Nucleus accumbens (tissue), 56 donors: ENCODE measurements at regions not wholly inside any gene's neighbourhood (a gene's known extent, or its start where the extent isn't known, plus 50 kb on each side); places are given as distances from the start of the nearest gene placed in this dataset.

Source experiments
- DNase-seq, 56 donors: peaks; one replicate each; lab custom pipeline; 2025; lab: John Stamatoyannopoulos, UW

DNA sequence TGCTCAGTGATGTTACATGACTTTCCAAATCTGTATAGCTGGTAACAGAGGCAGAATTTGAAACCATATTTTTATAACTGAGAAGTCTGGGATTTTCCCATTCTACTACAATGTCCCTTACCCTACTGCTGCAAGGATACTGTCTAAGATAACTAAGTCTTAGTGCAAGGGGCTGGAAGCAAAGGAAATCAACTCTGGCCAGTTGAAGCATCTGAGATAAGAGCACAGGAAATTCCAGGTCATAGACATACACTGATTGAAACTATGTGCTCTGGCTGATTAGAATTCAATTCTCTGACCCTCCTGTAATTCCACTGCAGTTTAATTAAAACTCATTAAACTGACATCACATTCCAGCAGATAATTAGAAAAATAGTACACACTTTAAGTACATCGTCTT, 267.7 kb upstream of the C1orf87 start:
- DNase-seq: no peak

DNA sequence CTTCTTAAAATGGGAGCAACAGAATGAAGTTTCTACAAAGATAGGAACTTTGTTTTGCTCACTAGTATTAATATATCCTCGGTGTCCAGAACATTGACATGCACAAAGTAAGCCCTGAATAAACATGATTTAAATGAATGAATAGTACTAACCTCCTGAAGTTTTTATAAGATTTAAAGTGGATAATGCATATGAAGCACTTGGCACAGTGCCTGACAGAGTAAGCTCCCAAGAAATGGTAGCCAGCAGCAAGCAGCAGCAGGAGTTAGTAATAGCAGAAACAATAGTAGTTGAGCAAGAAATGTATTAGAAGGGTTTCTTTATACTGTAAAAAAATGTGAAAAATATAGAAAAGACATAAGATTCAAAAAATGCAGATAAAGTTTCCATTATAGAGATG, 258.1 kb upstream of the C1orf87 start:
- no peak for DNase-seq

DNA sequence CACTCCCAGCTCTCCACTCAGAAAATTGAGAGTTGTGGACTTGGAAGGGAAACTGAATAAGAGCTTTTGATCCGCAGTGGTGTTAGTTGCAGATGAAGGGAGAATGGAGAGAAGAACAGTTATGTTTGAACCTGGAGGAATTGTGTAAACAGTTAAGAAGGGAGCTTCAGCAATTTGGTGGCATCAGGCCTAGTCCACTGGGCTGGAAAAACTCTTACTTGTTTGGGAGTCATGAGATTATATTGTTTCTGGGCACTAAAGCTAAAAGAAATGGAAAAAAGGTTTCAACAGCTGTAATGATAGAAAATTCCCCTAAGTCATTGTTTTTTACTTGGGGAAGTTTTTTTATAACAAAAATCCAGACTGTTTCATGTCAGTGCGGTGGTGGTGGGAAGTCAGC, 256.1 kb upstream of the C1orf87 start:
- DNase-seq: no peak

DNA sequence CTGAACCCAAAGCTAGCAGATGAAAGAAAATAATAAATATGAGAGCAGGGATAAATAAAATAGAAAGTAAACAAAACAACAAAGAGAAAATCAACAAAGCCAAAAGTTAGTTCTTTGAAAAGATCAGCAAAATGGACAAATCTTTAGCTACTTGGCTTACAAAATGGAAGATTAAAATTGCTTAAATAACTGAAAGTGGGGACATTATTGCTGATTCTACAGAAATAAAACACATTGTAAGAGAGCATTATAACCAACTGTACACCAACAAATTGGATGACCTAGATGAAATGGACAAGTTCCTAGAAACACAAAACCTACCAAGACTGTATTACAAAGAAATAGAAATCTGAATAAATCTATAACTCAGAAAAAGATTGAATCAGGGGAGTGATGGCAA, 238.3 kb upstream of the C1orf87 start:
- DNase-seq: no peak

DNA sequence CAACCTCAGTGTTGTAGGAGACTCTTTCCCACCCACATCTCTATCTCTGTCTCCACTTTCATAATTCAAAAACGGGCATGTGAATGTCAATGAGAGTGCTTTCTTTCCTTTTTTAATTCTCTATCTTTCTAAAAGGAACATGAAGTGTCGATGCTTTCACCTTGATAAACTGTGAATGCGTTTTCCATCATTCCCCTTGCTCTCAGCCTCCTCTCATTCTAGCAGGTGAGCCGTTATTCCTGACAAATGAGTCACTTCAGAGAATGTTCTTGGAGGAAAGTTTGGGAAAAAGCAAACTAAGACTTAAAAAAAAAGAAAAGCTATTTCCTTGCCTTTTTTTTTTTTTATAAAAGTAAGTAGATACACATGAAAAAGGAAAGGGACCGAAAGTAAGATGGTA, 226.0 kb upstream of the C1orf87 start:
- DNase-seq: no peak

GRCh38 chr1:60298290-60298689, 224.7 kb upstream of the C1orf87 start:
- DNase-seq: no peak

DNA sequence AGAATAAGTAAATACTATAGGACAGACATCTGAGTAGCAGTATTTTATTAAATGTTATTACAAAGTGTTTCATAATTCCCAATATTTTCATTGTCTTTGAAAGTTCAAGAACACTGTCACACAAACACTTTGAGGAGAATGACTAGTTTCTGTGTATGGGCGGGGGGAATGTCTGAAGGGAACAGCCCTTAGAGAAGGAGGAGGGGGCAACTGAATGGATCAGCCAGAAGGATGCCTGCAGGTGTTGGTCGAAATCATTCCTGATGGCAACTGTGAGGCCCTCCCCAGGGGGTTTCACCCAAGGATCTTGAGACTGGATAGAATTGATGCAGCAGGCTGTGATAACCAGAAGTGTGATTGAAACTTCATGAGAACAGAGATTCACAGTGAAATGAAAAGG, 223.2 kb upstream of the C1orf87 start:
- no peak for DNase-seq

GRCh38 chr1:60292140-60292539, 218.6 kb upstream of the C1orf87 start:
- DNase-seq: no peak

DNA sequence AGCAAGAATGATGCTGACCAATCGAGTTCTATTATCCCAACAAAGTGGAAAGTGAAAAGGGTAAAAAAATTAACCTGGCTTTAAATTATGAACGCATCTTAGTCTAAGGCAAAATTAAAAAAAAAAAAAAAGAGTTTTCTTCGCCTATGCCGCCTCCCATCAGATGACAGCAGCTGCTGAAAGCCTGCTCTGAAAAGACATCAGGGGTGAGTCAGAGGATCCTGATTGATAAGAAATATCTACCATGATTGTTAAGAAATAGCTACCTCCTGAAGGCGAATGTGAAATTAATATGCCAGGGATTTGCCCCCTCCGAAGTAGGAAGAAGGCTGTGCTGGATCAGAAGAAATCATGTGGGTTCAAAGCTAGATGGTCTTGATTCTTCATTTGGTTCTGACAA, 216.8 kb upstream of the C1orf87 start:
- DNase-seq: peak in 1 of 56 donors; percentile 8

DNA sequence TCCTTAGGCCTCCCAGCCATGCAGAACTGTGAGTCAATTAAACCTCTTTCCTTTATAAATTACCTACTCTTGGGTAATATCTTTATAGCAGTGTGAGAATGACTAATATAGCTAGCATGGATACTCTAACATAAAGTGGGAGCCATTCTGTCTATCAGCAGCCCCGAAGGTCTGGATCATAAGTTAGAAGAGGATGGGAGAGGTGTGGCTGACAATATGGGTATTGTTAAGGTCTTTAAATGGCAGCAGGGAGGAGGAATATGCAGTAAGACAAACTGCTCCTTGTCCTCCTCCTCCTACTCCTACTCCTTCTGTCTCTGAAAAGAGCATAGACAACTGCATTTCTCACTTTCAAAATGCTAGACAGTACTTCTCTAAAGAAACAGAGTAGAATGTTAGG, 214.0 kb upstream of the C1orf87 start:
- DNase-seq: peak in 4 of 56 donors; percentile 4 to 49 (median 8)

DNA sequence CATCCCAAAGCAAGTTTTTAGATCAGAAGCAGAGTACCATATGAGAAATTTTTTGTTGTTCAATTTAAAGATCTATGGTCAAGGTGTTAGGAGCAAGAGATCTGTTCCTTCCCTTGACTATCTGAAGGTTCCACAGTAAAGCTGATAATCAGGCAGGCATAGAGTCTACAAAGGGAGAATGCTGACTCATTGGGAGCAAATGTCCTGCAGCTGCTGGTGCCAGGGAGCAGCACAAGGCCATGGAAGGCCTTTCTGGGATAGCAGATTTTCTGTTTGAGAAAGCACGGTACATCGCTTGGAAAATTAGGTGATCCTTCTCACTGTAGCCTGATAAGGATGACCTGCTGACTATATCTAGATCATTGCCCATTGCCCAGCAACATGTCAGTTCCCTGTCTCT, 210.1 kb upstream of the C1orf87 start:
- DNase-seq: no peak

- DNase-seq: peak in 50 of 56 donors; percentile 1 to 84 (median 42)
Observed at GRCh38 chr1:60281360-60281932, 207.9 kb upstream of the C1orf87 start.

- peak in 1 of 56 donors; percentile 1 for DNase-seq
Observed at GRCh38 chr1:60280819-60281218, 207.2 kb upstream of the C1orf87 start.

DNA sequence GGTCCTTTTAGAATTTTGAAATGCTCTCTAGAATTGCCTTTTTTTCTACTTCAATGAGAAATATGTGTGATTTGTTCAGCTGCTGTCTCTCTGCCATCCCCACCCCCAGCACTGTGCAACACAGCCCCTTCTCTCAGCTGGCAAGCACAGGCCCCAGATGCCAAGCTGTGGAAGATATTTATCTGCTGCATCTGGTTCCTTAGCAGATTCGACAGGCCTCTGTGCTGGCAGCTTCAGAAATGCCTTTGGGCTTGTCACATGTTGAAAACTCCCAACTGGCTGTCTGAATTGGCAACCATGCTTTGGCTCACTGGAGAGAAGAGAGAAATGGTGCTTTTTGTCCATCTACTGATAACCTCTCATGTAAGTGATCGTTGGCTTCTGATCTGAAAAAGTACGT, 206.7 kb upstream of the C1orf87 start:
- DNase-seq: peak in 6 of 56 donors; percentile 1 to 13 (median 4)

DNA sequence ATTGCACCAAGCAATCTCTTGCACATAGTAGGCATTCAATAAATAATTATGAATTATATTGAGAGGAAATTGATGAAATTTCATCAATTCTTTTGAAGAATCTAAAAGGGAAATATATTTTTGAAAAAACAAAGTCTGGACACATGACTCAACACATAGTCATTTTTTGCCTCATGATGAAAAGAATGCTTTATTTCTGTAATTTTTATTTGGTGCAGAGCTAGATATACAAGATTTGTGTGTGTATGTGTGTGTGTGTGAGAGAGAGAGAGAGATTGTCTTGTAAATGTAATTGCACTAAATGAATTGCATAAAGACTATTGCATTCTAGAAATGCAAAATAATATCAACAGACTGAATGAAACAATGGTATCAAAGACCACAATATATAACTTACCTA, 206.2 kb upstream of the C1orf87 start:
- DNase-seq: no peak

DNA sequence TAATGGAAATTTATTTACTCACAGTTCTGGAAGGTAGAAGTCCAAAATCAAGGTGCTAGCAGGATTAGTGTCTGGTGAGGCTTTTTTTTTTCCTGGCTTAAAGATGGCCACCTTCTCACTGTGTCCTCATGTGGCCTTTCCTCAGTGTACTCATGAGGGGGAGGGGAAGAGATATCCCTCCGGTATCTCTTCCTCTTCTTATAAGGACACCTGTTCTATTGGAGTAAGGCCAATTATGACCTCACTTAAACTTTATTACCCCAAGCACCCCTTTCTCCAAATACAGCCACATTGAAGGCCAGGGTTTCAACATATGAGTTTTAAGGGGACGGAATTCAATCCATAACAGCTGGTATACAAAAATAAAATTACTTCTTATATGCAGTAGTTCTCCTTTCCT, 203.7 kb upstream of the C1orf87 start:
- DNase-seq: no peak

- no peak for DNase-seq
Observed at GRCh38 chr1:60274422-60275290, 201.1 kb upstream of the C1orf87 start.

DNA sequence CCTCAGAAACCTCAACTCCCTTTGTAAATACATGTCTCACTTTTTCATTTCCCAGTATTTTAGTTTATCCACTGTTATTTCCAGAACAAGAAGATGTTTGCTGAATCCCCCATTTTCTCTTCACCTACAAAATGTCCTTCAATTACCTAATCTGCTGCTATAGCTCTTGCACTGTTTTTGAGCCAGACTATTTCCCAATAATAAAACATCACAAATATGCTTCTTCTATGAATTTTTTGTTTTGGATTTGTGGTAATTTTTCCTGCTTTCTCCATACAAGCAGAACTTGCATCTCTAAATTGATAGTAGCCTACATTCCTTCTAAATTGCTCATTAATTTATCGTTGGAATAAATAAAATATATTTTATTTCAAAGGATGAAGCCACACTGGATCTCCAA, 199.6 kb upstream of the C1orf87 start:
- DNase-seq: no peak

GRCh38 chr1:60271041-60271440, 197.5 kb upstream of the C1orf87 start:
- no peak for DNase-seq

DNA sequence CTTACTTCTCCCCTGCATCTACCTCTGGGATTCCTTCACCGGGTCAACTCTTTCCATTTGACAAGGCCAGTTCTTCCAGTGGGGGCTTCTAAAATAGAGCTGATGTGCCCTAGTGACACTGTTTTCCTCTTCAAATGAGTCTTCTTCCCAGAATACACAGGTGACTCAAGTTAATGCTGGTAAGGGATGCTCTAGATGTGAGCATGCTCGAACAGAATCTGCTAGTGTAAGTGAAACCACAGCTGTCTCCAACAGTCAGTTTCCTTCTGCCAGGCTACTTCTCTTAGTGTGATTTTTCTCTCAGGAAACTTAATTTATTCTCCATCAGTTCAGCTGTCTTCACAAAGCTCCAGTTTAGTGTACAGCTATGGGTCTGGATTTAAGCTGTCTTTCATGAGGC, 194.9 kb upstream of the C1orf87 start:
- no peak for DNase-seq

GRCh38 chr1:60265560-60266535, 192.3 kb upstream of the C1orf87 start:
- DNase-seq: no peak
